Naive B cell (primary cell): ENCODE measurements at regions not wholly inside any gene's neighbourhood (a gene's known extent, or its start where the extent isn't known, plus 50 kb on each side); places are given as distances from the start of the nearest gene placed in this dataset.

Experiments
- ATAC-seq, 2 donors: fragments of 150-1000 bp; cut with Tn5 transposase; 2 replicates each; pipeline ENCODE4 v1.10.0; 2021; ENCODE audit warnings: low read depth in 2 of 2, mild to moderate bottlenecking in 2 of 2, moderate library complexity in 2 of 2
- DNase-seq: peaks from one replicate; pipeline ENCODE4 v3.0.0; 2022
- H3K27ac Mint-ChIP-seq, 6 donors: one replicate each; pipeline ENCODE4 v1.8.0; 2020 to 2022; ENCODE audit warnings: mild to moderate bottlenecking in 6 of 6, mixed read lengths in 6 of 6, moderate library complexity in 5 of 6, inconsistent platforms in 2 of 6
- H3K27me3 Mint-ChIP-seq, 3 donors: one replicate each; pipeline ENCODE4 v1.8.0; 2021 to 2022; ENCODE audit warnings: mixed read lengths in 3 of 3, mild to moderate bottlenecking in 1 of 3
- H3K36me3 Mint-ChIP-seq, 2 donors: one replicate each; pipeline ENCODE4 v1.8.0; 2020 to 2022; ENCODE audit warnings: mixed read lengths in 2 of 2, inconsistent platforms in 1 of 2, mild to moderate bottlenecking in 1 of 2
- H3K4me1 Mint-ChIP-seq, 3 donors: one replicate each; pipeline ENCODE4 v1.8.0; 2020 to 2022; ENCODE audit warnings: mixed read lengths in 3 of 3, inconsistent platforms in 1 of 3, mild to moderate bottlenecking in 1 of 3, moderate library complexity in 1 of 3
- H3K4me3 Mint-ChIP-seq, 8 donors: one replicate each; pipeline ENCODE4 v1.8.0; 2020 to 2022; ENCODE audit warnings: mild to moderate bottlenecking in 8 of 8, mixed read lengths in 8 of 8, moderate library complexity in 8 of 8, inconsistent platforms in 2 of 8
- H3K9me3 Mint-ChIP-seq, 7 donors: one replicate each; pipeline ENCODE4 v1.8.0; 2020 to 2022; ENCODE audit warnings: mixed read lengths in 7 of 7, mild to moderate bottlenecking in 5 of 7, inconsistent platforms in 2 of 7, moderate library complexity in 1 of 7

GRCh38 chr4:28702571-28702970 is 1841.9 kb downstream of the STIM2 start:
- Mint-ChIP-seq H3K4me1 (no peaks in the 10 kb centered on the region), H3K4me3 (no peak overlapping the region), H3K36me3 (no peaks in the 10 kb centered on the region), H3K9me3 (peaks cover 0 to 4% (median 0%) of the 10 kb centered on the region in 7 donors), H3K27me3 (no peaks in the 10 kb centered on the region), H3K27ac (no peak overlapping the region)
- ATAC-seq (no peak), DNase-seq (no peak)

DNA sequence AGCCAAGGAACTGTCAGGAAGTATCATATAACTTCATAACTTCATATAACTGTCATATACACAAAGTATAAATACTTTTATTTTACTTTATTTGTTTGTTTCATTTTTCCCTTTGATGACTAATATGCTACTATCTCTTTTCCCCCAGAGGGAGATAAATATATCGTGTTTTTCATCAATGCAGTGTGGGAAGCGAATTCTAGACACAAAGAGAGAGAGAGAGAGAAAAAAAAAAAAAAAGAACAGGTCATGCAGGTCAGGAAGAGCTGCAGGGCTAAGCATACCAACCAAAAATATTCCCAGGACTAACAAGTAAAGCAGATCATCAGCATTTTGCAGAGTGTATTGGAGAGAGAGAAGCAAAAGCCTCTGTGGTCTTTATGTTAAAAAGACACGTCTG is 1849.2 kb downstream of the STIM2 start:
- Mint-ChIP-seq H3K4me1 (no peaks in the 10 kb centered on the region), H3K9me3 (peaks cover 0 to 6% (median 0%) of the 10 kb centered on the region in 7 donors), H3K27ac (no peak overlapping the region), H3K36me3 (no peaks in the 10 kb centered on the region), H3K4me3 (no peak overlapping the region), H3K27me3 (no peaks in the 10 kb centered on the region)
- ATAC-seq: no peak
- no peak for DNase-seq

GRCh38 chr4:28723371-28723770 is 1862.7 kb downstream of the STIM2 start:
- H3K4me1 Mint-ChIP-seq: no peaks in the 10 kb centered on the region
- ATAC-seq: no peak
- H3K36me3 Mint-ChIP-seq: no peaks in the 10 kb centered on the region
- no peaks in the 10 kb centered on the region for H3K27me3 Mint-ChIP-seq
- DNase-seq: no peak
- peaks cover 0 to 9% (median 4%) of the 10 kb centered on the region in 7 donors for H3K9me3 Mint-ChIP-seq
- no peak overlapping the region for H3K4me3 Mint-ChIP-seq
- no peak overlapping the region for H3K27ac Mint-ChIP-seq

GRCh38 chr4:28724239-28724638 is 1863.6 kb downstream of the STIM2 start:
- no peak overlapping the region for H3K4me3 Mint-ChIP-seq

GRCh38 chr4:28730304-28730703 is 1869.7 kb downstream of the STIM2 start:
- no peak overlapping the region for H3K27ac Mint-ChIP-seq
- H3K4me1 Mint-ChIP-seq: no peaks in the 10 kb centered on the region
- DNase-seq (no peak), ATAC-seq (no peak)
- no peaks in the 10 kb centered on the region for H3K36me3 Mint-ChIP-seq
- H3K9me3 Mint-ChIP-seq: peaks cover 0 to 14% (median 4%) of the 10 kb centered on the region in 7 donors
- no peak overlapping the region for H3K4me3 Mint-ChIP-seq
- H3K27me3 Mint-ChIP-seq: no peaks in the 10 kb centered on the region

More at GRCh38 chr4:28724239-28724638, 1863.6 kb downstream of the STIM2 start:
- H3K27ac Mint-ChIP-seq: peak overlapping the region in 1 of 6 donors; percentile 50
- no peaks in the 10 kb centered on the region for H3K27me3 Mint-ChIP-seq
- no peaks in the 10 kb centered on the region for H3K36me3 Mint-ChIP-seq
- no peak for DNase-seq
- H3K9me3 Mint-ChIP-seq: peaks cover 0 to 9% (median 4%) of the 10 kb centered on the region in 7 donors
- no peak for ATAC-seq
- H3K4me1 Mint-ChIP-seq: no peaks in the 10 kb centered on the region

DNA sequence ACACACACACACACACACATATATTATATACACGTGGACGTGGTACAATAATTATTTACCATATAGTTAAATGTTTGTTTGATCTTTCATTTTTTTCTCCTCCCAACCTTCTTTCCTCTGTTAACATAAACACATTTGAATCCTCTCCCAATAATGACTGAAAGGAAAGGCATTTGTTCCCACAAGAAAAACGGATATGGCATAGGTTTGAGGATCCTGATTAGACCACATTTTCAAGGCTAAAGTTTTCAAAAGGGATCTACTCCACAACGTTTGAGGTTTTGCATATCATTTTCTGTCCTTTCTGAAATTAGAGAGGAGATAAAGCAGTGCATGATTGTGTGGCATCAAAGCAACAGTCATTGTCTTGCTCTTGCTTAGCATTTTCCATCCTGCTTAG is 1883.4 kb downstream of the STIM2 start:
- no peaks in the 10 kb centered on the region for H3K36me3 Mint-ChIP-seq
- ATAC-seq: no peak
- H3K9me3 Mint-ChIP-seq: peaks cover 0 to 8% (median 2%) of the 10 kb centered on the region in 7 donors

GRCh38 chr4:28754376-28754775 is 1893.7 kb downstream of the STIM2 start:
- H3K36me3 Mint-ChIP-seq: no peaks in the 10 kb centered on the region
- no peak overlapping the region for H3K4me3 Mint-ChIP-seq
- H3K27me3 Mint-ChIP-seq: no peaks in the 10 kb centered on the region
- no peak for DNase-seq
- no peaks in the 10 kb centered on the region for H3K4me1 Mint-ChIP-seq
- H3K27ac Mint-ChIP-seq: no peak overlapping the region
- ATAC-seq: no peak
- peaks cover 0 to 3% (median 0%) of the 10 kb centered on the region in 7 donors for H3K9me3 Mint-ChIP-seq

More for the DNA sequence above, 1883.4 kb downstream of the STIM2 start:
- DNase-seq: no peak
- H3K27ac Mint-ChIP-seq: no peak overlapping the region
- H3K4me3 Mint-ChIP-seq: no peak overlapping the region
- no peaks in the 10 kb centered on the region for H3K4me1 Mint-ChIP-seq
- no peaks in the 10 kb centered on the region for H3K27me3 Mint-ChIP-seq

- H3K9me3 Mint-ChIP-seq: peaks cover 0 to 3% (median 0%) of the 10 kb centered on the region in 7 donors
- H3K27me3 Mint-ChIP-seq: no peaks in the 10 kb centered on the region
- ATAC-seq (no peak), DNase-seq (no peak)
- no peak overlapping the region for H3K4me3 Mint-ChIP-seq
- no peak overlapping the region for H3K27ac Mint-ChIP-seq
- no peaks in the 10 kb centered on the region for H3K36me3 Mint-ChIP-seq
- H3K4me1 Mint-ChIP-seq: no peaks in the 10 kb centered on the region
Measured at GRCh38 chr4:28755081-28755480, 1894.4 kb downstream of the STIM2 start.

DNA sequence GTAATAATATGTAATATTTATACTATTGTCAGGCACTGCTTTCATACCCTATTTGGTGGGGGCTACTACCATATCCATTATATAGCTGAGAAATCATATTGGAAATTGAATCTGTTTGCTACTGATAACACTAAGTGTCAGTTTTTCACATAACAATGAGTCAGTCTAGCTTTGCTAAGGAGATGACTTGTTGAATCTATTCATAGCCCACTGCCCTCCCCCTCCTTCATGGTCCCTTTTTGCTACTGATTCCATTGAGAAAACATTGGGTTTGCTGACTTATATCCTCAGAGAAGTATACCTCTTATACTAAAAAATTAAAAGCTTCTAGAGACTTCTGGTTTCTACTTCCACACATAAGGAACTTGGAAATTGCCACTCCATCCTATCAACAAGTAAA is 1898.4 kb downstream of the STIM2 start:
- Mint-ChIP-seq H3K9me3 (peaks cover 0 to 7% (median 4%) of the 10 kb centered on the region in 7 donors), H3K4me1 (no peaks in the 10 kb centered on the region), H3K36me3 (no peaks in the 10 kb centered on the region), H3K4me3 (no peak overlapping the region), H3K27ac (no peak overlapping the region), H3K27me3 (no peaks in the 10 kb centered on the region)
- DNase-seq (no peak), ATAC-seq (no peak)

DNA sequence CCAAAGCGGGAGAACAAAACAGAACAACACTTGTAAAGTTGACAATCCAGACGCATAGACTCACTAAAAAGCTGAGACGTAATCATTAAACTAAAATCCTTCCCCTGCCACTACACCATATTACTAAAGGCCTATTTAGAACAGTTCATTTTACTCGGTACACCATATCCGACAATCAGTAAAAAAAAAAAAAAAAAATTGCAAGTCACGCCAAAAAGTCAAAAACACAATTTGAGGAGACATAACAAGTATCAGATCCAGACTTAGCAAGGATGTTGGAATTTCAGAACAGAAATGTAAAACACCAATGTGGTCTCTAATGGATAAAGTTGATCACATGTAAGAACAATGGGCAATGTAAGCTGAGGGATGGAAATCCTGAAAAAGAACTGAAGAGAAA is 1899.4 kb downstream of the STIM2 start:
- no peak overlapping the region for H3K27ac Mint-ChIP-seq
- H3K4me1 Mint-ChIP-seq: no peaks in the 10 kb centered on the region

GRCh38 chr4:28772066-28772465 is 1911.4 kb downstream of the STIM2 start:
- Mint-ChIP-seq H3K27ac (no peak overlapping the region), H3K4me3 (no peak overlapping the region), H3K36me3 (no peaks in the 10 kb centered on the region), H3K4me1 (no peaks in the 10 kb centered on the region), H3K27me3 (no peaks in the 10 kb centered on the region), H3K9me3 (peaks cover 0 to 10% (median 2%) of the 10 kb centered on the region in 7 donors)
- ATAC-seq: no peak
- no peak for DNase-seq

More for the DNA sequence above, 1899.4 kb downstream of the STIM2 start:
- Mint-ChIP-seq H3K27me3 (no peaks in the 10 kb centered on the region), H3K36me3 (no peaks in the 10 kb centered on the region), H3K9me3 (peaks cover 0 to 7% (median 4%) of the 10 kb centered on the region in 7 donors), H3K4me3 (peak overlapping the region in 1 of 8 donors; percentile 42)
- ATAC-seq (no peak), DNase-seq (no peak)

DNA sequence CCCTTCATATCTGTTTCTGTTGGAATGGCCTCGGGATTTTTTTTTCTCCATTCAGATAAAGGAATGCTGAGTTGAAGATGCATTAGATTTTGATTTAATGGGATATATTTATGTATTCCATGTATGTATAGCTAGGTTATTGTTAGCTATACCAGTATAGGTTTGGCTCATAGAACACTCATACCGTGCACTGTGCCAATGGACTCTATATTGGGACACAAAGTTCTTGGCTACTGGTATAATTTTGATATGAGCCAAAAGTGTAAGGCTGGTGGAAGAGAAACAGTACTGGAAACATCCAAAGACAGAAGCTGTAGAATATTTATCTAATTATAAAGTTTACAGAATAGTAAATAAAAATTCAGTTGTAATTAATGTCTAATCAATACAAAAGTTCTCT is 1912.1 kb downstream of the STIM2 start:
- ATAC-seq: no peak
- Mint-ChIP-seq H3K9me3 (peaks cover 0 to 5% (median 0%) of the 10 kb centered on the region in 7 donors), H3K27me3 (no peaks in the 10 kb centered on the region), H3K4me3 (no peak overlapping the region), H3K27ac (no peak overlapping the region), H3K4me1 (no peaks in the 10 kb centered on the region), H3K36me3 (no peaks in the 10 kb centered on the region)
- no peak for DNase-seq

DNA sequence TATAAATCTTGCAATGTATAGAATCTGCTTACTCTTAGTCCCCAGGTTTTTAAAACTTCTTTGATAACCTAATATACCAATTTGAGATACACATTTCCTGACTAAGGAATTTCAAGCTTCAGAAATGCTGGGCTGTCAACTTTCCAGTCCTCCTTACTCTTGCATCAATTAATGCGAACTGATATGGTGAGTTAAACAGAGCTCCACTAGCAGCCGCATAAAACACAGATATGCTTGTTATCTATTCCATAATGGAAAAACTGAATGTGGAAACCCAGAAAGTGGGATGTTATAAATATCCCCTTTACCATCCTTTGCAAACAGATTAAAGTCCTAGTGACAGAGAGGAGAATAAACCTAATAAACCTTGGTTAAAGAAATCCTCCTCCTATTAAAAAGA is 1913.7 kb downstream of the STIM2 start:
- H3K4me1 Mint-ChIP-seq: no peaks in the 10 kb centered on the region
- no peaks in the 10 kb centered on the region for H3K27me3 Mint-ChIP-seq
- no peaks in the 10 kb centered on the region for H3K36me3 Mint-ChIP-seq
- no peaks in the 10 kb centered on the region for H3K9me3 Mint-ChIP-seq
- no peak overlapping the region for H3K27ac Mint-ChIP-seq
- no peak for ATAC-seq
- H3K4me3 Mint-ChIP-seq: no peak overlapping the region
- no peak for DNase-seq

- Mint-ChIP-seq H3K27me3 (no peaks in the 10 kb centered on the region), H3K36me3 (no peaks in the 10 kb centered on the region), H3K4me3 (no peak overlapping the region), H3K9me3 (no peaks in the 10 kb centered on the region), H3K4me1 (no peaks in the 10 kb centered on the region), H3K27ac (no peak overlapping the region)
- no peak for ATAC-seq
- no peak for DNase-seq
Measured at GRCh38 chr4:28776004-28776403, 1915.4 kb downstream of the STIM2 start.

- no peaks in the 10 kb centered on the region for H3K4me1 Mint-ChIP-seq
- H3K27ac Mint-ChIP-seq: no peak overlapping the region
- H3K4me3 Mint-ChIP-seq: no peak overlapping the region
Measured at GRCh38 chr4:28784188-28784587, 1923.5 kb downstream of the STIM2 start.

More at GRCh38 chr4:28784188-28784587, 1923.5 kb downstream of the STIM2 start:
- Mint-ChIP-seq H3K9me3 (peaks cover 0 to 7% (median 0%) of the 10 kb centered on the region in 7 donors), H3K27me3 (no peaks in the 10 kb centered on the region), H3K36me3 (no peaks in the 10 kb centered on the region)
- DNase-seq (no peak), ATAC-seq (no peak)
